ENCODE measurements at regions not wholly inside any gene's neighbourhood (a gene's known extent, or its start where the extent isn't known, plus 50 kb on each side); places are given as distances from the start of the nearest gene placed in this dataset.
A peak's percentile ranks its signal among the peaks of the same experiment; 100 is the strongest.
"Not testable (repeated sequence)": the region's sequence is repeated elsewhere in the genome, so short reads cannot be mapped to it uniquely, and the experiment has no call there.

DNA sequence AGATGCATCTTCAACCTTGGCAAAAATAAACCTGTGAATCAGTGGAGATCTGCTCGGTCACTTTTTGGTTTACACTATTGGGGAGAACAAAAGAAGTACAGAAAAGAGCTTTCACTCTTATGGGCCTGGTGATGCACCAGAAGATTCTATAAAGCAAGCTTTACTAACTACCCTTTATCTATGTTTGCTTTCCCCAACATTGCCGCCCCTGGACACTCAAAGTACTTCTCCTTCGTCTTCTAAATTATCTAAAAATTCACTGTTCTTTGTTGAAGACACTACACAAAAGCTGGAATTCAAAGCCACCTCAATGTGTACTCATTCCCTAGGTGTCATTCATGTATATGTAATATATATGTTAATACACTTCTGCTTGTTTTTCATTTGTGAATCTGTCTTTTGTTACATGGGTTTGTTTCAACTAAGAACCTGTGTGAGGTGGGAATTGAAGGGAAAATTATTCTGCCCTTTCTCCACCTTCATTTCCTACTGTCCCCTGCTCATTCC lies 97.9 kb upstream of the BTN3A2 start:
- Mint-ChIP-seq H3K4me1 (peaks cover 14% of the 10 kb centered on the region), H3K36me3 (ENCODE audit: low read depth) (no peaks in the 10 kb centered on the region), H3K27ac (peak overlapping the region; percentile 16), H3K27me3 (no peaks in the 10 kb centered on the region), H3K4me3 (no peak overlapping the region)
- no peaks in the 10 kb centered on the region for H3K9me3 ChIP-seq (ENCODE audit: control insufficient read depth, low read length, poor library complexity, severe bottlenecking)
- no peak for DNase-seq
- no peak for ATAC-seq

DNA sequence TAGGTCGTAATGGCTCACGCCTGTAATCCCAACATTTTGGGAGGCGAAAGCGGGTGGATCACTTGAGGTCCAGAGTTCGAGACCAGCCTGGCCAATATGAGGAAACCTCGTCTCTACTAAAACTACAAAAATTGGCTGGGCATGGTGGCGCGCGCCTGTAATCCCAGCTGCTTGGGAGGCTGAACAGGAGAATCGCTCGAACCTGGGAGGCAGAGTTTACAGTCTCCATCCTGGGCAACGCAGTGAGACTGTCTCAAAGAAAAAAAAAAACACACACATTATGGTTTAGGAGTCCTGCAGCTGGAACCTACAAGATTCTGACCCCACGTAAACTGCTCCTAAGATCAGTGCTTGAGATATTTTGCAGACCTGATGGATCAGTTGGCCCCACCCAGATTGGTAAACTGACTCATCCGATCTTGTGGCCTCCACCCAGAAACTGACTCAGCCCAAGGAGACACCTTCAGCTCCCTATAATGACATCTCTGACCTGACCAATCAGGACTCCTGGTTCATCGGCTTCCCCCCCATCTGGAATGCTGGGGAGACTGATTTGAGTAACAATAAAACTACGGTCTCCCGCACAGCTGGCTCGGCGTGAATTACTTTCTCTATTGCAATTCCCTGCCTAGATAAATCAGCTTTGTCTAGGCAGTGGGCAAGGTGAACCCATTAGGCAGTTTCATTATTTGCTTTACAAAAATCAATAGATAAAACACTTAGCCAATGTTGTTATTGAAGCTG lies 96.2 kb upstream of the BTN3A2 start:
- H3K27ac Mint-ChIP-seq, result no peak overlapping the region
- ATAC-seq (no peak), DNase-seq (no peak)
- no peaks in the 10 kb centered on the region for H3K27me3 Mint-ChIP-seq
- H3K9me3 ChIP-seq (ENCODE audit: control insufficient read depth, low read length, poor library complexity, severe bottlenecking), result no peaks in the 10 kb centered on the region
- H3K4me1 Mint-ChIP-seq, result peaks cover 14% of the 10 kb centered on the region
- H3K36me3 Mint-ChIP-seq (ENCODE audit: low read depth), result no peaks in the 10 kb centered on the region
- no peak overlapping the region for H3K4me3 Mint-ChIP-seq

DNA sequence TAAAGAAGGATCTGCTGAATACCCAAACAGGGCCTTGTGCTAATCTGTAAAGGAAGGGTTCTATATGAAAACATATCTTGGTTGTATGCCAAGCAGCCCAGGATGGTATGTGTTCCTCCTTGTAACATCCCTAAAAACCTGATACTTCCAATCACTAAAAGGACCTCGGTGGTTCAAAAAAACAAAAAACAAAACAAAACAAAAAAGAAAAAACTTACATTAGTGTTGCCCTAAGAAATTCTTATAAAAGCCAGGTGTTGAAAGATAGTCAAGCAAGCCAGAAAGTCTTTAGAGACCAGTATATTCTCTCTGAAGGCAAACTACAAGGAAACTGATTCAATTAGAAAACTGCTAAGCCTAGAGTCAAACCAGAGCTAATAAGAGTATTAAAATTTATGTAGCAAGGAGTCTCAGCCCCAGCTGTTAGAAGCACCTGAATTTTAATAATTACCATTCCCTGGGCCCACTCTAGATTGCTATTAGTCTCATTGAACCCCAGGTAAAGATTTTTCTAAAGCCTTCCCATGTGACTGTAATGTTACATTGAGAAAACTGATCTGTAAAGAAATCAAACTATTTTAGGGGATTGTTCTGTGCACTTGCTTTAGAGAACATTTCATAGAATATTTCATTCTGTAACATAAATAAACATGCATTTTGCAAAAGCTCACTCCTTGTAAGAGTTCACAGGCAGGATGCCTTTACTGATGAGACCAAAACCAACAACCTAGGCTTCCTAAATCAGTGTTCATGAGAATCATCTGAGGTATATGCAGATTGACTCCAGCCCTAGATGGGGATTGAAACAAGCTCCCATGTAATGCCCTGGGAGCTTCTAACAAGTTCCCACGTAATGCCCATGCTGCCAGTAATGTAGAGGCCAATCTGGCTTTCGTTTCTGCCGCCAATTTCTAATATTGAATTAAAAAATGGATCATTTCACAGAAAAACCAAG lies 95.2 kb upstream of the BTN3A2 start:
- H3K27ac Mint-ChIP-seq, result no peak overlapping the region
- peaks cover 14% of the 10 kb centered on the region for H3K4me1 Mint-ChIP-seq
- H3K4me3 Mint-ChIP-seq, result no peak overlapping the region
- H3K27me3 Mint-ChIP-seq, result no peaks in the 10 kb centered on the region
- no peak for ATAC-seq
- H3K36me3 Mint-ChIP-seq (ENCODE audit: low read depth), result no peaks in the 10 kb centered on the region
- no peak for DNase-seq
- no peaks in the 10 kb centered on the region for H3K9me3 ChIP-seq (ENCODE audit: control insufficient read depth, low read length, poor library complexity, severe bottlenecking)

DNA sequence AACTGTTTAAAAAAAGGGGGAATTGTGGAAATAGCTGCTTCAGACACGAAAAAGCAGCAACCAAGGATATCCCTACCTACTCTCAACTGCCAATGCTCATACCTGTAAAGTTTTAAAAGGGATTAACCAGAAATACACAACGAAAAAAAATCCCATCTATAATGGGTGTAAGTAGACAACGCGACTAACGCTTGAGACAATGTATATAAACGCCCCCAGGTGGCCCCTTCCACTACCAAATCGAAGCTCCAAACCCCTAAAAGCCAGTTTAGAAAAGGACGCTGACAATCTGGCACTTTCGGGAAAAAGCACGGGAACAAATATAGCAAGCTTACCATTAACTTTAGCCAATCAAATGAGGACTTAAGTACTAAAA lies 94.5 kb upstream of the BTN3A2 start:
- H3K9me3 ChIP-seq (ENCODE audit: control insufficient read depth, low read length, poor library complexity, severe bottlenecking), result no peaks in the 10 kb centered on the region
- Mint-ChIP-seq H3K36me3 (ENCODE audit: low read depth) (no peaks in the 10 kb centered on the region), H3K27ac (no peak overlapping the region), H3K27me3 (no peaks in the 10 kb centered on the region), H3K4me3 (no peak overlapping the region), H3K4me1 (peaks cover 14% of the 10 kb centered on the region)
- DNase-seq (no peak), ATAC-seq (no peak)

DNA sequence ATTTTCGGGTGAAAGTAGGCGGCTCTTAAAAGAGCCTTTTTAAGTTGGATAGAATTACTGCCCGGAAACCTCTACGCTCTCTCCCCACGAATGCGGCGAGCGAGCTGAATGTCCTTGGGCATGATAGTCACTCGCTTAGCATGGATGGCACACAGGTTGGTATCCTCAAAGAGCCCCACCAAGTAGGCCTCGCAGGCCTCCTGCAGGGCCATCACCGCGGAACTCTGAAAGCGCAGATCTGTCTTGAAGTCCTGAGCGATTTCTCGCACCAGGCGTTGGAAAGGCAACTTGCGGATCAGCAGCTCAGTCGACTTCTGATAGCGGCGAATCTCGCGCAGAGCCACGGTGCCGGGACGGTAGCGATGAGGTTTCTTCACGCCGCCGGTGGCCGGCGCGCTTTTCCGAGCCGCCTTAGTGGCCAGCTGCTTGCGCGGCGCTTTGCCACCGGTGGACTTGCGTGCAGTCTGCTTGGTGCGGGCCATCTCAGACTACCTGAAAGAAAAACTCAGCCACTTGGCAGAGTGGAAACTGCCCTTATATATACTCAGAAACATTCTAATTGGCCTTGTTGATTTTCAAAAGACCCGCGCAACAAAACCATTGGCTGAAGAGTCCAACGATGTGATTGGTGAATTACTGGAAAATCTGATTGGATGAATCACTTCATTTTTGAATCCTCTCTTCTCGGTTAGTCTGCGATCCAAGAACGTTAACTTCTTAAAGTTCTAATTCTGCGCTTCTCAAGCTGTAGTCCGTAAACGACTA lies 93.9 kb upstream of the BTN3A2 start:
- peak; percentile 39 to 73 (median 54) for DNase-seq
- Mint-ChIP-seq H3K36me3 (ENCODE audit: low read depth) (no peaks in the 10 kb centered on the region), H3K27ac (no peak overlapping the region), H3K4me3 (no peak overlapping the region), H3K4me1 (peaks cover 14% of the 10 kb centered on the region), H3K27me3 (no peaks in the 10 kb centered on the region)
- H3K9me3 ChIP-seq (ENCODE audit: control insufficient read depth, low read length, poor library complexity, severe bottlenecking), result no peaks in the 10 kb centered on the region
- ATAC-seq, result peak; percentile 18

DNA sequence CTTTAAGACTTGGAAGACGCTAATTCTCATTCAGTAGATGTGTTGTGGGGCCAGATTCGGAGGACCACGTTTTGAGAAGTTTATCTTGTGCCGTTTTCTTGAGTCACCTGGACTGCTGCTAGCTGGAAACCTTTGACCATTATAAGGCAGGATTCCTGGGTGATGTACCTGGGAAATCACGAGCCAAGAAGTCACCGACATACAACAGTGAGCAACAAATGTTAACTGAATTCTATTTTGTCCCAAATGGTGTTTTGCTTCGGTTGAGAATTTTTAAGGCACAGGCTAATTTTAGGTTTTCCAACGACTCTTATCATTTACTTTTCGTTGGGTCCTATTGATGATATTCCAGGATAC lies 93.4 kb upstream of the BTN3A2 start:
- no peak for ATAC-seq
- no peaks in the 10 kb centered on the region for H3K36me3 Mint-ChIP-seq (ENCODE audit: low read depth)
- no peak overlapping the region for H3K27ac Mint-ChIP-seq
- DNase-seq, result no peak
- H3K4me3 Mint-ChIP-seq, result no peak overlapping the region
- H3K9me3 ChIP-seq (ENCODE audit: control insufficient read depth, low read length, poor library complexity, severe bottlenecking), result no peaks in the 10 kb centered on the region
- no peaks in the 10 kb centered on the region for H3K27me3 Mint-ChIP-seq
- peaks cover 14% of the 10 kb centered on the region for H3K4me1 Mint-ChIP-seq

DNA sequence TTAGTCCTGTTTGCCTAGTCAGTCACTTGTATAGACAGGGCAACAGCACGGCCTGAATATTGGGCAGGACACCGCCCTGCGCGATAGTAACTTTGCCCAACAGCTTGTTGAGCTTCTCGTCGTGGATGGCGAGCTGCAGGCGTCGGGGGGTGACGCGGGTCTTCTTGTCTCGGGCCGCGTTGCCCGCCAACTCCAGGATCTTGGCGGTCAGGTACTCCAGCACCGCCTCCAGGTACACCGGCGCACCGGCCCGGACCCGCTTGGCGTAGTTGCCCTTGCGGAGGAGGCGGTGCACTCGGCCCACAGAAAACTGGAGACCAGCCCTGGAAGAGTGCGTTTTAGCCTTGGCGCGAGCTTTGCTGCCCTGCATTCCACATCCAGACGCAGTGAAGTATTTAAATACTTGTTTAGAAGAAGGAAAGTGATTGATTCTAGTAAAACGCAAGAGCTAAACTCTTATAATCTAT lies 92.8 kb upstream of the BTN3A2 start:
- Mint-ChIP-seq H3K4me3 (no peak overlapping the region), H3K27ac (no peak overlapping the region), H3K27me3 (no peaks in the 10 kb centered on the region), H3K36me3 (ENCODE audit: low read depth) (no peaks in the 10 kb centered on the region), H3K4me1 (peaks cover 14% of the 10 kb centered on the region)
- peak; percentile 33 to 39 (median 37) for DNase-seq
- H3K9me3 ChIP-seq (ENCODE audit: control insufficient read depth, low read length, poor library complexity, severe bottlenecking), result no peaks in the 10 kb centered on the region
- ATAC-seq, result peak; percentile 17

DNA sequence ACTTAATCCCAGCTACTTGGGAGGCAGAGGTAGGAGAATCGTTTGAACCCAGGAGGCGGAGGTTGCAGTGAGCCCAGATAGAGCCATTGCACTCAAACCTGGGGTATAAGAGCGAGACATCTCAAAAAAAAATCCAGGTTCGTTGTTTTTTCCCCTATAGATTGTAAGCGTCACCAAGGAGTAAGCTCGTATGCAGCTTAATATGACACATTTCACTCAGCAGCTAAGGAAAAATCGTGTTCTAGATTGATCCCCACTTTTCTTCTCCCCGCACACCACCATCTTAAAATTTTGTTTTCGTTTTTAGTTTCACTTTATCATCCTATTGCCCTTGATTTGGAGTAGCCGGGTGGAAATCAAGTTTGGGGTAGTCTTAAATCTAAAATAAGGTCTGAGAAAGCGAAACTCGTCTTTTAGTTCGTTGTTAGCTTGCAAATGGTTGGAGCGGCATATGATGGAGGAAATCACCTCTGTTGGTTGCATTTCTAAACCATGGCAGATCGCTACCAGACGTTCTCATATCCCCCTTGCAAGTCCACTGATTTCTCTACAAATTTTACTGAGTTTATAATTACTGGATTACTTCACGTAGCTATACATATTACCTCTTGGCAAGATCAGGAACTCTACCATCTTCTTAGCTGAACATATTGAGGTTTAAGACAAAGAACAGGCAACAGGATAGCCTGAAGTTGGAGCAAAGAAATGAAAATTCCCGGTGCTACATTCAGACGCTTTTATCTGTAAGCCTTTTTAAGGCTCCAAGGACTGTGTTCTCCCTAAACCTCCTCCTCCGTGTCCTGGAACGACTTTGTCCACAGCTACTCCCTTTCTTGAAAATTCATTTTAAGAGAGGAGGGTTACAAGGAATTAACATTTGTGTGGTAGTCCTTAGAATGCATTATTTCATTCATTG lies 91.1 kb upstream of the BTN3A2 start:
- H3K9me3 ChIP-seq (ENCODE audit: control insufficient read depth, low read length, poor library complexity, severe bottlenecking), result no peaks in the 10 kb centered on the region
- ATAC-seq, result peak; percentile 16
- Mint-ChIP-seq H3K4me3 (no peak overlapping the region), H3K27ac (no peak overlapping the region), H3K27me3 (no peaks in the 10 kb centered on the region), H3K36me3 (ENCODE audit: low read depth) (no peaks in the 10 kb centered on the region), H3K4me1 (peaks cover 14% of the 10 kb centered on the region)
- DNase-seq, result no peak

DNA sequence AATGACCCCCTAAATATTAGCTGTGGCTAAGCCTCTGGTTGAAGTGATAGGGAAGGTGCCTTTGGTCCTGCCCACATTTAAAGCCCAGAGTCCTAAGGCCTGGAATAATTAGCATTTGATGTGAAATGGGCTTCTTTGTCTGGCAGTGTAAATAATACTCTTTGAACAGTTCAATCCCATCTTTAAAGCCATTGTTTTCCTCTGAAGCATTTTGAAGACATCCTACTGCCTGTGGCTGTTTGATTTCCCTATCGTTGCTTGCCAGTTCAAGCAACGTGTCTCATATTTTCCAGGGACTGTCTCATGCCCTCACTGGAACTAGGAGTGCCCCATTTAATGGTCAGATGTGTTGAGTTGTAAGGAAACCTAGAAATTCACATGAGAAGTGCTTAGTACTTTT lies 89.3 kb upstream of the BTN3A2 start:
- DNase-seq (no peak), ATAC-seq (no peak)
- Mint-ChIP-seq H3K4me3 (no peak overlapping the region), H3K27ac (no peak overlapping the region), H3K36me3 (ENCODE audit: low read depth) (peaks cover 3% of the 10 kb centered on the region), H3K4me1 (peaks cover 10% of the 10 kb centered on the region), H3K27me3 (no peaks in the 10 kb centered on the region)
- no peaks in the 10 kb centered on the region for H3K9me3 ChIP-seq (ENCODE audit: control insufficient read depth, low read length, poor library complexity, severe bottlenecking)

DNA sequence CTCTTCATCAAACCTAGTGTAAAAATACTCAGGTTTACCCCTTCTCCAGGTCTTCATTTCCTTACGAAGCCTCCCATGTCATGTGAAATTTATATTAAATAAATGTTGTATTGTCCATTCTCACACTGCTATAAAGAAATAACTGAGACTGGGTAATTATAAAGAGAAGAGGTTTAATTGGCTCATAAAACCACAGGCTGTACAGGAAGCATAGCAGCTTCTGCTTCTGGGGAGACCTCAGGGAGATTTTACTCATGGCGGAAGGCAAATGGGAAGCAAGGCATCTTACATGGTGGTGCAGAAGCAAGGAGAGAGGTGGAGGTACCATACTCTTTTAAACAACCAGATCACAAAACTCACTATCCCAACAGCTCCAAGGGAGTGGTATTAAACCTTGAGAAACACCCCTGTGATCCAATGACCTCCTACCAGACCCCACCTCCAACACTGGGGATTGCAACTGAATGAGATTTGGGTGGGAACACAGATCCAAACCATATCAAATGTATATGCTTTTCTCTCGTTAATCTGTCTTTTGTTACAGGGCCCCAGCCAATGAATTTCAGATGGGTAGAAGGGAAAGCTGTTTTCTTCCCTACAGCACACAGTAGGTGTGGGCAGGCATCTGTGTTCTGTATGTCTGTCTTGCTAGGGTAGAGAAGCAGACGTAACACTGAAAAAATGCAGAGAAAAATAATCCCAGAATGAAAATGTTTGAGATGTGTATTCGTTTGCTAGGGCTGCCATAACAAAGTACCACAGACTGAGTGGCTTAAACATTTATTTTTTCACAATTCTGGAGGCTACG lies 88.0 kb upstream of the BTN3A2 start:
- Mint-ChIP-seq H3K4me3 (no peak overlapping the region), H3K27ac (no peak overlapping the region), H3K27me3 (no peaks in the 10 kb centered on the region), H3K36me3 (ENCODE audit: low read depth) (peaks cover 5% of the 10 kb centered on the region), H3K4me1 (peaks cover 6% of the 10 kb centered on the region)
- DNase-seq (no peak), ATAC-seq (no peak)
- H3K9me3 ChIP-seq (ENCODE audit: control insufficient read depth, low read length, poor library complexity, severe bottlenecking), result no peaks in the 10 kb centered on the region

DNA sequence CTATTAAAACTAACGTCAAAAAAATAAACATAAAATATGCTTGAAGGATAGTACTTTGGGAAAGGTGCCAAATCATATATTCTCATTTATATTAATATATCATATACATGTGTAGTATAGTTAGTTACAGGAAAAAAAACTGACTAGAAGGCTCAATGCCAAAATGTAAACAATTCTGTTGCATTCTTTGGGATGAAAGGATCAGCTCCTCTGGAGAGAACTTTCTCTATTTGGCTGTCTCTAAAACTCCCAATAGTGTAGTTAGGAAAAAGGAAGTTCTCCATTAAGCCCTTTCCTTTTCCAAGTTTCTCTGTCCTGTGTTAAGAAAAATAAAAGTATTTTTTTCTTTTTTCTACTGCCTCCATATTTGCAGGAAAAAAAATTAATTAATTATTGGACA lies 86.5 kb upstream of the BTN3A2 start:
- no peak for ATAC-seq
- H3K27ac Mint-ChIP-seq, result no peak overlapping the region
- no peak overlapping the region for H3K4me3 Mint-ChIP-seq
- peaks cover 6% of the 10 kb centered on the region for H3K4me1 Mint-ChIP-seq
- H3K36me3 Mint-ChIP-seq (ENCODE audit: low read depth), result peaks cover 9% of the 10 kb centered on the region
- no peak for DNase-seq
- H3K9me3 ChIP-seq (ENCODE audit: control insufficient read depth, low read length, poor library complexity, severe bottlenecking), result no peaks in the 10 kb centered on the region
- H3K27me3 Mint-ChIP-seq, result no peaks in the 10 kb centered on the region

DNA sequence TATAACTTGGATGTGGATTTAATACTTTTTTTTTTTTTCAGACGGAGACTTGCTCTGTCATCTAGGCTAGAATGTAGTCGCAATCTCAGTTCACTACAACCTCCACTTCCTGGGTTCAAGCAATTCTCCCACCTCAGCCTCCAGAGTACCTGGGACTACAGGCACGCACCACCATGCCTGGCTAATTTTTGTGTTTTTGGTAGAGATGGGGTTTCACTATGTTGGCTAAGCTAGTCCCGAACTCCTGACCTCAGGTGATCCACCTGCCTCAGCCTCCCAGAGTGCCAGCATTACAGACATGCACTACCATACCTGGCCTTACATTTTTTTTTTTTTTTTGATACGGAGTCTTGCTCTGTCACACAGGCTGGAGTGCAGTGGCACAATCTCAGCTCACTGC lies 85.6 kb upstream of the BTN3A2 start:
- not testable (repeated sequence) for DNase-seq; H3K27me3 Mint-ChIP-seq; ATAC-seq; H3K36me3 Mint-ChIP-seq (ENCODE audit: low read depth); H3K27ac Mint-ChIP-seq; H3K4me3 Mint-ChIP-seq; H3K4me1 Mint-ChIP-seq; H3K9me3 ChIP-seq (ENCODE audit: control insufficient read depth, low read length, poor library complexity, severe bottlenecking)

Measured in T-helper 17 cell (primary cell).